ENCODE measurements at regions not wholly inside any gene's neighbourhood (a gene's known extent, or its start where the extent isn't known, plus 50 kb on each side); places are given as distances from the start of the nearest gene placed in this dataset.

DNA sequence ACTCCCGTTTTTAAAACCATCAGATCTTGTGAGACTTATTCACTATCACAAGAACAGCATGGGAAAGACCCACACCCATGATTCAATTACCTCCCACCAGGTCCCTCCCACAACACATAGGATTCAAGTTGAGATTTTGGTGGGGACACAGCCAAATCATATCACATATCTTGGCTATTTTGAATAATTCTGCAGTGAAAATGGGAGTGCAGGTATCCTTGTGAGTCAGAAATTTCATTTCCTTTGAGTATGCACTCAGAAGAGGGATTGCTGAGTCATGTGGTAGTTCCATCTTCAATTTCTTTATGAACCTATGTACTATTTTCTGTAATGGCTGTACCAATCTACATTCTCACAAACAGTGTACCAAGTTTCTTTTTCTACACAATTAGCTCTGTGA, 125.8 kb downstream of the ANKRD7 start:
- POLR2A ChIA-PET = no interaction called here
- H3K4me3 ChIP-seq (ENCODE audit: low read depth, low read length) = no peak overlapping the region
- CTCF ChIA-PET = no interaction called here
- Mint-ChIP-seq H3K27me3 (ENCODE audit: insufficient read depth, unreplicated experiment) (no peaks in the 10 kb centered on the region), H3K4me1 (ENCODE audit: low read depth, unreplicated experiment) (no peaks in the 10 kb centered on the region), H3K4me3 (ENCODE audit: unreplicated experiment) (no peak overlapping the region), H3K27ac (ENCODE audit: unreplicated experiment) (no peak overlapping the region), H3K9me3 (ENCODE audit: unreplicated experiment) (no peaks in the 10 kb centered on the region), H3K36me3 (ENCODE audit: insufficient read depth, unreplicated experiment) (no peaks in the 10 kb centered on the region)
- intact Hi-C loops (cut with micrococcal nuclease; ENCODE audit: unreplicated experiment) = loop anchor here (5.0 kb wide), 2 partner anchors 157 to 847 kb away; no protein-coding TSS in a partner anchor
- TF ChIP-seq, protein P1, sequence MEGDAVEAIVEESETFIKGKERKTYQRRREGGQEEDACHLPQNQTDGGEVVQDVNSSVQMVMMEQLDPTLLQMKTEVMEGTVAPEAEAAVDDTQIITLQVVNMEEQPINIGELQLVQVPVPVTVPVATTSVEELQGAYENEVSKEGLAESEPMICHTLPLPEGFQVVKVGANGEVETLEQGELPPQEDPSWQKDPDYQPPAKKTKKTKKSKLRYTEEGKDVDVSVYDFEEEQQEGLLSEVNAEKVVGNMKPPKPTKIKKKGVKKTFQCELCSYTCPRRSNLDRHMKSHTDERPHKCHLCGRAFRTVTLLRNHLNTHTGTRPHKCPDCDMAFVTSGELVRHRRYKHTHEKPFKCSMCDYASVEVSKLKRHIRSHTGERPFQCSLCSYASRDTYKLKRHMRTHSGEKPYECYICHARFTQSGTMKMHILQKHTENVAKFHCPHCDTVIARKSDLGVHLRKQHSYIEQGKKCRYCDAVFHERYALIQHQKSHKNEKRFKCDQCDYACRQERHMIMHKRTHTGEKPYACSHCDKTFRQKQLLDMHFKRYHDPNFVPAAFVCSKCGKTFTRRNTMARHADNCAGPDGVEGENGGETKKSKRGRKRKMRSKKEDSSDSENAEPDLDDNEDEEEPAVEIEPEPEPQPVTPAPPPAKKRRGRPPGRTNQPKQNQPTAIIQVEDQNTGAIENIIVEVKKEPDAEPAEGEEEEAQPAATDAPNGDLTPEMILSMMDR (IDR thresholded peaks at IDR 0.05; ENCODE audit: insufficient read depth in 1 of 2, low read depth in 1 of 2, low read length in 1 of 2, severe bottlenecking in 1 of 2, unreplicated experiment in 1 of 2) = no peak
- no peaks in the 10 kb centered on the region for H3K36me3 ChIP-seq (ENCODE audit: control insufficient read depth, insufficient read depth, low read length)
- no peaks in the 10 kb centered on the region for H3K4me1 ChIP-seq
- no peaks in the 10 kb centered on the region for H3K9me3 ChIP-seq
- H3K27me3 ChIP-seq (replicated peaks; ENCODE audit: control insufficient read depth, insufficient read depth, low read length) = no peaks in the 10 kb centered on the region
- no peak for DNase-seq
- no TSS peak for BruUV-seq (replicated peaks)

DNA sequence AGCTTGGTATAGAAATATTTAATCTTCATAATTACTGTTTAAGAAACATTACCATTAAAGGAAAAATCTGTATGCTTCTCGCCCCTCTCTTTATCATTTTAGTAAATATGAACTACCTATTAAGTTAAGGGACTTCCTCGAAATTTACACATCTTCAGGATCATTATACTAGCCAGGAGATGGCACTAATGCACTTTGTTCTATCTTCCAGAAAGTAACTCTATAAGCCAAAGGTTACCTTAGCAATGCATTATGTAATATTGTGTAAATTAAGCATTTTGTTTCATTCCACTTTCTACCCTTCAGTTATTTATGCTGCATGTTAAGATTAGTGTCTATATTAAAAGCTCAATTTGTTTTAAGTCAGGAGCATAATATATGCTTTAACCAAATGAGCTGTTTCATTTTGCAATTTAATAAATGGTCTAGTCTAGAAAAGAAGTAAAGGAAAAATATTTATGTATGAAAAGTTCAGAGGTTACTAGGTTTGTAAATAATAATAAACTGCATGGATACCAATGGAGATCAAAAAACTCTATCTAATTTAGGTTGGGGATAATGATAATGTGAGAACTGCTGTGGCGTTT, 128.5 kb downstream of the ANKRD7 start:
- Histone ChIP-seq H3K27me3 (replicated peaks; ENCODE audit: control insufficient read depth, insufficient read depth, low read length) (no peaks in the 10 kb centered on the region), H3K4me3 (ENCODE audit: low read depth, low read length) (no peak overlapping the region), H3K36me3 (ENCODE audit: control insufficient read depth, insufficient read depth, low read length) (no peaks in the 10 kb centered on the region), H3K9me3 (no peaks in the 10 kb centered on the region), H3K4me1 (no peaks in the 10 kb centered on the region)
- POLR2A ChIA-PET = no interaction called here
- Mint-ChIP-seq H3K9me3 (ENCODE audit: unreplicated experiment) (no peaks in the 10 kb centered on the region), H3K4me3 (ENCODE audit: unreplicated experiment) (no peak overlapping the region), H3K36me3 (ENCODE audit: insufficient read depth, unreplicated experiment) (no peaks in the 10 kb centered on the region), H3K4me1 (ENCODE audit: low read depth, unreplicated experiment) (no peaks in the 10 kb centered on the region), H3K27me3 (ENCODE audit: insufficient read depth, unreplicated experiment) (no peaks in the 10 kb centered on the region), H3K27ac (ENCODE audit: unreplicated experiment) (no peak overlapping the region)
- intact Hi-C loops (cut with micrococcal nuclease; ENCODE audit: unreplicated experiment) = loop anchor here (1.0 to 5.0 kb wide), 5 partner anchors 84 to 844 kb away; no protein-coding TSS in a partner anchor
- peak in 1 of 2 experiments; percentile 36 for DNase-seq
- CTCF ChIA-PET = interaction anchor here (0.7 to 0.8 kb wide), 2 partner anchors 416 to 842 kb away, joined by 3 read pairs; no protein-coding TSS in a partner anchor
- no TSS peak for BruUV-seq (replicated peaks)
- TF ChIP-seq, protein P1 (IDR thresholded peaks at IDR 0.05; ENCODE audit: insufficient read depth in 1 of 2, low read depth in 1 of 2, low read length in 1 of 2, severe bottlenecking in 1 of 2, unreplicated experiment in 1 of 2) = peak; percentile 34 to 43

DNA sequence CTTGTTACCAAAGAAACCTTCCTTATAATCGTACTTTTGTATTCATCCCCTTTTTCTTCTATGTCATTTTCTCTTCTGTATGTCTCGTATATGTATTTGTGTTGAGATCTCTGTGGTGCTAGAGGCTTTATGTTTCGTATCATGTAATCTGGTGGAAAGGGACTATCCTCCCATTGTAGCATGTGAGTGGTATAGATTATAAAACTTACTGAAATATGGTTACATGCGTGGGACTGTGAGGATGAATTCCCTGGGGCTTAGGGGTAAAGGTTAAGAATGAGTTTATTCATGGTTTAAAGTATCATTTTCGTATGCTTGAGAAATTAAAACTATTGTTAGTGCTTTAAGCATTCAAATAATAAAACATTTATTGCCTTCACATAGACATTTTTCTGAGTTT, 141.9 kb downstream of the ANKRD7 start:
- ChIA-PET CTCF (no interaction called here), POLR2A (no interaction called here)
- Mint-ChIP-seq H3K4me1 (ENCODE audit: low read depth, unreplicated experiment) (no peaks in the 10 kb centered on the region), H3K9me3 (ENCODE audit: unreplicated experiment) (no peaks in the 10 kb centered on the region), H3K27me3 (ENCODE audit: insufficient read depth, unreplicated experiment) (no peaks in the 10 kb centered on the region), H3K27ac (ENCODE audit: unreplicated experiment) (no peak overlapping the region), H3K4me3 (ENCODE audit: unreplicated experiment) (no peak overlapping the region), H3K36me3 (ENCODE audit: insufficient read depth, unreplicated experiment) (no peaks in the 10 kb centered on the region)
- H3K4me1 ChIP-seq = no peaks in the 10 kb centered on the region
- no peaks in the 10 kb centered on the region for H3K36me3 ChIP-seq (ENCODE audit: control insufficient read depth, insufficient read depth, low read length)
- no peaks in the 10 kb centered on the region for H3K27me3 ChIP-seq (replicated peaks; ENCODE audit: control insufficient read depth, insufficient read depth, low read length)
- no peaks in the 10 kb centered on the region for H3K9me3 ChIP-seq
- no peak for DNase-seq
- no peak overlapping the region for H3K4me3 ChIP-seq (ENCODE audit: low read depth, low read length)
- intact Hi-C loops (cut with micrococcal nuclease; ENCODE audit: unreplicated experiment) = no loop called here
- no TSS peak for BruUV-seq (replicated peaks)
- TF ChIP-seq, protein P1 (IDR thresholded peaks at IDR 0.05; ENCODE audit: insufficient read depth in 1 of 2, low read depth in 1 of 2, low read length in 1 of 2, severe bottlenecking in 1 of 2, unreplicated experiment in 1 of 2) = no peak

Measured in Caco-2 (cell line).